Putamen (tissue), 1 donor: ENCODE measurements at regions not wholly inside any gene's neighbourhood (a gene's known extent, or its start where the extent isn't known, plus 50 kb on each side); places are given as distances from the start of the nearest gene placed in this dataset.
A peak's percentile ranks its signal among the peaks of the same experiment; 100 is the strongest.

ENCODE experiments used
- DNase-seq: peaks from one replicate; pipeline ENCODE4 v3.0.0-alpha.2; 2016; ENCODE audit warnings: low spot score

DNA sequence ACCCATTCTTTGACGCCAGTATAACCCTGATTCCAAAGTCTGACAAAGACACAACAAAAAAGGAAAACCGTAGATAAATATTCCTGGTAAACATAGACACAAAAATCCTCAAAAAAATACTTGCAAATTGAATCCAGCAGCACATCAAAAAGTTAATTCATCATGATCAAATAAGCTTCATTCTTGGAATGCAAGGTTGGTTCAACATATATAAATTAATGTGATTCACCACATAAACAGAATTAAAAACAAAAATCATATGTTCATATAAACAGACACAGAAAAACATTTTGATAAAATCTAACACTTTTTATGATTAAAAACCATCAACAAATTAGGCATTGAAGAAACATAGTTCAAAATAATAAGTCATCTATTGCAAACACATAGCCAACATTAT is 324.2 kb upstream of the TRPC7 start:
- no peak for DNase-seq

DNA sequence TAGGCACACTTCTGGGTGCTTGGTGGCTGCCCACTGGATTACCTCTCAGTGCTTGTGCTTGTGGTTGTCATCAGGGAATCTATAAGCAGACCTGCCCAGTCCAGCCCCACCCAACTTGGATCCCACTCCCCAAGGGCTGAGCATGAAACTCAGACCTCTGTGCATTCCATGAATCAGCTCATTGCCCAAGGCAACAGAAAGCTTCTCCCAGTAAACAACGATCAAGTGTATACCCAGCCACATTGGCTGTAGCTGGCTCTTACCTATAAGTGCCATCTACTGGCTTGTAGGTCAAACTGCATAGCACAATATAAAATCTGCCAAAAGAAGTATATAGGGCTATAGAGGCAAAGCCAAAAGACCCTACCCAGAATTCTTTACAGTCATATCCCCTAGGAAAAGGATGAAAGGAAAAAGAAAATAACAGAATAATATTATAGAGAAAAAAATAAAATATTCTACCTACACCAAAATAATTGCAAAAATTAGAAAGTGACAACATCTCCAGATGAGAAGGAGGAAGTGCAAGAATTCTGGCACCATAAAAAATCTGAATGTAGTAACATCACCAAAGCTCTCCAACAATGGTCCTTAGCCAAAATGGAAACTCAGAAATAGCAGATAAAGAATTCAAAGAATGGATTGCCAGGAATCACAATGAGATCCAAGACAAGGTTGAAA is 321.0 kb upstream of the TRPC7 start:
- no peak for DNase-seq

DNA sequence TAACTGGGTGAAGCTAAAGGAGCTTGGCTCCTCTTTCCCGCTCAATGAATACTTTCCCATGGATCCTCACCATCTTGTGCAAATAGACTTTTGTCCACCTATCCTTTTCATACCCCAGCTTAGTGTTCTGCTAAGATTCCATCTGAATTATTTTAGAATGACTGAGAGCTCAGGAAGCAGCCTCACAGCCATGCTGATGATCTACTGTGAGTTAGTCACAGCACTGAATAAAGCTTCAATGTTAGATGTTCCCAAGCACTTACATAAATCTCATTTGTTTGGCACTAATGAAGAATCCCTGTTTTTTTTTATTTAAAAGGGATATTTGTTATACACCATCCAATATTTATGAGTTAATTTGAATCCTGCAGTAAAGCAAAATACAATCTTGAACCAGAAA is 317.6 kb upstream of the TRPC7 start:
- no peak for DNase-seq

DNA sequence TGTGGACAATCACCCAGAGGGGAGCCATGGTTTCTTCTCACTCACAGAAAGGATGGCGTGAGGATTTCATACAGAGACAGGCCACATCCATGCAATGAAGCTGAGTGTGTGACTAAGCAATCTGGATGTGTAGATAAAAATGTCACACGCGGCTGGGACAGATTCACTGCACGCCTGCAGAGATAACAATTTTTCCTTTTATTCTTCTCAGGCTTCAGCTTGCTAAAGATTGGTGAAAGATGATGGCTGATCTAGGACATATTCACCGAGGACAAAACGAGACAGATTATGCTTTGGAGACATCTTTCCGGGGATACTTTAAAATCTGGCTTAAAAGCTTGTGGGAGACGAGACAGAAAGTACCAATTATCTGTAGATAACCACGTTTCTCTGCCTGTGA is 313.9 kb upstream of the TRPC7 start:
- DNase-seq, result no peak

DNA sequence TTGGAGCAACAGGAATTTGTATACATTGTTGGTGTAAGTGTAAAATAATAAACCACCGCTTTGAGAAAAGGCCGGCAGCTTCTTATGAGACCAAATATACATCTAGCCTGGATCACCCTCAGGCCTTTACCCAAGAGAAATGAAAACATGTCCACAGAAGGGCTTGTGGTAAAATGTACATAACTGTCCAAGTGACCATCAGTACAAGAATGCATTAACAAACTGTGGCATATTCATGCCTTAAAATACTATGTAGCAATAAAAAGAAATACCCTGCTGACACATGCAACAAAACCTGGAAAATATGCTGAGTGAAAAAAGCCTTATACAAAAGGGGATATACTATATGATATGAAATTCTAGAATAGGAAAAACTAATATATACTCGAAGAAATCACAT is 311.9 kb upstream of the TRPC7 start:
- DNase-seq, result no peak

DNA sequence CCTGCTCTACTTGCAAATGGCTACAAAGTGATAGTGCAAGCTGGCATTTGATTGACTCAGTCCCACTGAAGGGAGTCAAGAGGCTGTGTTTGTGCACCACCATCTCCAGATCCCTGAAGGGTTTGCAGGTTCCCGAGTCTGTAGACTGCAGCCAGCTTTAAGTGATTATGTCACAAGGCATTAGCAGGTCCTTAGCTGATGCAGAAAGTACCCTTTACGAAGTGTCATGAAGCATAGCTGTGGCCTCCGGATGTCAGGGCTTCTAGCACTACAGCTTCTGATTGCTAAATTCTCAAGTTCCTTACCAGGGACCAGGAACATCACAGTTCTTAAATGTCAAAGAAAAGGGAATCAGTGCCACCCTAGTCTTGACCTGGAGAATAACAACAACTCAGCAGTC is 311.3 kb upstream of the TRPC7 start:
- no peak for DNase-seq

DNA sequence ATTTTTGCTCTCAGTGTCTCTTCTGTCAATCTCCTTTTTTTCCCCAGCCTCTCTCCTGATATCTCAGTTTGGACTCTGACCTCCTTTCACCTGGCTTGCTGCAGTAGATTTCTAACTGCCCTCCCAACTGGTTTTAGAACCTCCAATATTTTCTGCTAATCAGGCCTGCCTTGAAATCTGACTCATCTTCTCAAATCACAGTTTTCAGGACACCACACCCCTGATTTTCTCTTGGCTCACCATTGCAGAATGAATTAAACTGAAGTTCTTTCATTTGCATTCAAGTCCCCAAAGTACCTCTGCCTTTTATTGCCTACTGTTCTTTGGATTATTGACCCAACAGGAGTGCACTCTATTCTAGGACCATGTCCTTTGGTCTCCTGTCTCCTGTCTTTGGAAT is 310.4 kb upstream of the TRPC7 start:
- DNase-seq, result no peak

DNA sequence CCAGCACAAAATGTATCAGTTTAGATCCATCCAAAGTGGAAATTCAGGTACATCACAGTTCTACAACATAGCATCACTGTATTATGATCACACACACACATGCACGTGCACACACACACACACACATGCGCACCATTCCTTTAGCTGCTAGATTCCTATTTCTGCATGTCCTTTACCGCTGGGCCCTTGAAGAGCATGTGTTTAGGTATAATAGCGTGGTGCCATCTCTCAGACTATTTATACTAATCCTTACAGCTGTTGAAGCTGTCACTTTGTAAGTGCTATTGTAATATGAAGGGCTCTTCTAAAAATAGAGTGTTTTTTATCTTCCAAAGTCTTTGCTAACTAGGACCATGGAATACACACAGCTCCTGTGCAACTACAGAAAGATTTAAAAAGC is 308.8 kb upstream of the TRPC7 start:
- no peak for DNase-seq

DNA sequence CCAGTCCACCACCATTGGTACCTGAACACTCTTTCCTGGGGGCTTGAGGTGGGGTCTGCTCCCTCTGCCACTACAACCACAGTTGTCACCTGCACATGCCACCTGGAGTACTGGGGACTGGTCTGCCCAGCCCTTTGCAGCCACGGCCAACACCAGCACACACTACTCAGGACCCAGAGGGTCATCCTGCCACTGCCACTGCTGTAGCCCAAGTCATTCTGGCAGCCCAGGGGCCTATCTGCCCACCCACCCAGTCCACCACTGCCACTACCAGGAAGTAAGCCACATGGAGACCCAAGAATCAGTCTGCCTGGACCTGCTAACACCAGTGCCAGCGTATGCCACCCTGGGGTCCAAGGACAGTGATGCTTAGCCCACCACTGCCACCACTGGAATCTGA is 302.4 kb upstream of the TRPC7 start:
- DNase-seq, result no peak

DNA sequence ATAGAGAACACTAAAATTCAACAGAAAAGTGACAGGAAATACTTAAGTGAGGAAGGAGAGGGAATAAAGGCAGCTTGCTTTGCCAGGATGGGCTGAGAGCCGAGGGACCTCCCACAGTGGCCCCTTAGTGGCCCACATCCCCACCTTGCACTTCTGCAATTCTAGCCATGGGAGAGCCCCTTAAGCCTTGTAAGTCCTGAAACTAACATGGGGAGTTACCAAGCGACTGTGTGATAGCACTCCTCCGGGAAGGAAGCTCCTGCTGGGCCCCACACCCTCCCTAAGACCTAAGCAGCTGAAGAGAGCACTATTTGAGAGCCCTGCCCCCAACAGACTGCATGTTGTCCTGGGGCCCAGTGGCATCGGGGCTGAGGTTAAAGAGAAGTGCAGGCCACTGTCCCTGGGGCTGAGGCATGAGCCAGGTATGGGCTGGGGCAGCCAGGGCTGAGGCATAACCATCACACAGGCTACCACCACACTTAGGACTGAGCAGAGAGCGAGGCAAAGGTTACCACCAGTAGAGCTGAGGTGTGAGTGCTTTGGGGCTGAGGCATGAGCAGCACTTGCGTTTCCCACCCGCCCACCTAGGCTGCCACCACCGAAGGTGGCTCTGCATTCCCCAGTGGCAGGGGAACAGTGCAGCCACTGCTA is 301.8 kb upstream of the TRPC7 start:
- DNase-seq, result no peak

DNA sequence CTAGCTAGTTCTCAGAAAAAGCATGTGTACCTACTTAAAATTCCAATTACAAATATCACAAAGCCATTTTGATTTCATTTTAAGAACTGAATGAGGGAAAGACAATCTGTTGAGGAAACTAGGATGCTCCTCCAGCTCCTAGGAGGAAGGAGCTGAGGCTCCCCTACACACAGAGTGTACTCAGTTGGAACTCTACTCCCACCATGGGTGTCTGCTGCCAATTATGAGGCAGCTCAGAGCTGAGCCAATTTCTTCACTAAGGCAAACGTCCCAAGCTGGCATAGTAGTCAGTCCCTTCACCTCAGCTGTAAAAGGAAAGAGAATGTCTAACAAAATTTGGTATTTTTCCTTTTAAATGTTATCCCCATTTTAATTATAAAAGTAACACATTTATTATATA is 300.0 kb upstream of the TRPC7 start:
- DNase-seq, result no peak

DNA sequence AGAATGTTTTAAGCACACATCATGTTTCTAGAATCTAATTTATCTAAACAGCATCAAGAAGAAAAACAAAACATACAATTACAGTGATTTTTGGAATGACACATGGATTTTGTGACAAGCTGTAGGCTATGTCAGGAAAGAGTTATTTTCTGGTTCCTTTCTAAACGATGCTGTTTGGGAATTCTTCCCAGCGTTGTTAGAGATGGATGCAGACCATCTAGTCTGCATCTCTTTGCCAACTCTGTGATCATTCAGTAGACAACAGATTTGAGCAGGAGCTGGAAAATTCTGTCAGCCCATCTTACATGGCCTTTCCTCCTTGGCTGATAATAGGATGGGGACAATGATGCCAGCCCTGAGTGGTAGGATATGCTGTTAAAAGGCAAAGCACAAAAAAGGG is 295.7 kb upstream of the TRPC7 start:
- DNase-seq, result no peak

DNA sequence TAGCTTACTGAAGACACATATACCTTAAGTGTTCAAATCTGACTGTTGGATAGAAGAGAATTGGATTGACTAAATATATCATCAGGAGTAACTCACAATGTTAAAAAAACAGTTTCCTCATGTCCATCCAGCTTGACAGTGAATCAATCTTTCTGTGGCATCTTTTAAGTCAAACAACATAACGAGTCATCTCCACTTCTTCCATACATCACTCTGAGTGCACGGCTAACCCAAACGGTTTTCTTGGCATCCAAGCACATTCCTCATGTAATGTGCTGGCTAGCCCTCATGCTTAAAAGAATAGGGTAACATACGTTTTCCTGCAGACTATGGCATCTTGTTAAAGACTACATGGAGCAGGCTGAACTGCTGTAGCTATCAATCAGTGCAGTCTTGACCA is 291.5 kb upstream of the TRPC7 start:
- no peak for DNase-seq

DNA sequence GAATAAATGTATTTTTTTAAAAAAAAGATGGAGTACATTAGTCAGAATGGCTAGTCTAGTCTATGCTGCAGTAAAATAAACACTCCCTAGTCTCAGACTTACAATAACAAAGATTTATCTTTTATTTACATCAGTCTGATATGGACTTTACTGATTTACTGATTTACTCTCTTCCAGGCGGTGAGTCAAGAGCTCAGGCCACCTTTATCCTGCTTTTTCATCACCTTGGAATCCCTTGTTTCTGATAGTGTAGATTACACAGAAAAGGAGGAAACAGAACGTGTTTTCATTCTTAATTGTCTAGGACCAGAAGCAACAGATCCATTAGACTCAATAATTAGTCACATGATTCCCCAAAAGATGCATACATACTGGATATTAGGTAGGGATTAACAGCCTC is 290.1 kb upstream of the TRPC7 start:
- no peak for DNase-seq

DNA sequence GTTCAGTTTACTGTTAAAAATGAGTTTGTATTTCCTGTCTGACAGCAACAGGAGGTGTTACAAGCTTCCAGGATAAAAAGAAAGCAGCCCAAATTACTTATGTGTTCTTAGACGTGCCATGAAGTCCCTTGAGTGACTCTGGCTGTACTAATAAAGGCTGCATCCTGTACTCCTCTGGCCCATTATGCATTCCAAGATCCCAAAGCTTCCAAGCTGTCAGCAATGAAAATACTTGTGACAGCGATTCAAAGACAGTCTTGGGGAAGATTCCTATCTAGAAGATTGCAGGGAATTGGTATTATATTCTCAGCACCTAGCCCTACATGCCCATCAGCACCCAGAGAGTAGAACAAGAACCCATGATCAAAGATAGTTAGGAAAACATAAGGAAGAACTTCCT is 281.6 kb upstream of the TRPC7 start:
- DNase-seq, result no peak

DNA sequence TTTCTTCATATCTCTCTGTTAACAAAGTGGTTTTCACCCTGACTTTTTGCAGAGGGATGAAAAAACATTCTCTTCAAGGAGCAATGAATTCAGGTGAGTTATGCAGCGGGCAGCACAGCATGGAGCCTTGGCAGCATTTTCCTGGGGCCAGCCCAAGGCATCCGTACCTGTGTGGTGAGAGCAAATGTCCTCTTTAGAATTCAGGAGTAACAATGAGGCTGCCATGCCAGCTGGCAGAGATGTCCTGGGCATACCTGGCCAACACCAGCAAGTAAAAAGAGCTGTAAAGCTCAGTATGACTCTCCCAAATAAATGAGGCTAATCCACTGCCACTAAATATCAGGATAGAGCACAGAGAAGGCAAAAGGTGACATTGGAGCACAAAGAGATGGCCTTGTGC is 277.6 kb upstream of the TRPC7 start:
- no peak for DNase-seq

DNA sequence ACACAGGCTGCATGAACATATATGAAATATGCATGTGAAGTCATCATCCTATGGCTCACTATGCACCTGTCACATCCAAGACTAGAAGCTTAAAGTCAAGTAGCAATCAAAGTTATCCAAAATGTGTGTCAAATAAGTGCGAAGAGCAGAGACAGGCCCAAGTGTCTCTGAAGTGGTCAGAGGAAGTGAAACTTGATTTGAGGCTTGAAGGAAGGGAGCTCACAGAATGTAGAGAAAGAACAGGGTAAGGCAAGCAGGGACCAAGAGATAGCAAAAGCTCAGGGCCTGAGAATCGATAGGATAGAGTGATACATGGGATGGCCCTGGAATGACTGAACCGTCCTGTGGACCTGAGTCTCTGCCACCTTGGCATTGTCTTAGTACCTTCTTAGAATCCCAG is 274.3 kb upstream of the TRPC7 start:
- DNase-seq, result no peak

DNA sequence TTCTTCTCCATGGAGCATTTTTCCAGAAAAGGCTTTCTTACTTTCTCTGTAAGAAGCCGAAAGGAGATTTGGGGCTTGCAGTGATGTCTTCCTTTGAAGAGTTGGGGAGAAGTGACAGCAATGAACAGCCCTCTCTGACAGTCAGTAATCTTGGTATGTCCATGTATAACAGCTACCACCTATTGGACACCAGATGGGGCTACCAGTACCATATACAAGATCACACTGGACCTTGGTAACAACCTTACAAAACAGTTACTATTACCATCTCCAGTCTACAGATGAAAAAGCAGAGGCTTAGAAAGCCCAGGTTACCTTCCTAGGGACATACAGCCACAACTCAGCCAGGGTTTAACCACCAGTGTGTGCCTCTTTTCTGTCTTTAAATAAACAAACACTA is 272.7 kb upstream of the TRPC7 start:
- no peak for DNase-seq

DNA sequence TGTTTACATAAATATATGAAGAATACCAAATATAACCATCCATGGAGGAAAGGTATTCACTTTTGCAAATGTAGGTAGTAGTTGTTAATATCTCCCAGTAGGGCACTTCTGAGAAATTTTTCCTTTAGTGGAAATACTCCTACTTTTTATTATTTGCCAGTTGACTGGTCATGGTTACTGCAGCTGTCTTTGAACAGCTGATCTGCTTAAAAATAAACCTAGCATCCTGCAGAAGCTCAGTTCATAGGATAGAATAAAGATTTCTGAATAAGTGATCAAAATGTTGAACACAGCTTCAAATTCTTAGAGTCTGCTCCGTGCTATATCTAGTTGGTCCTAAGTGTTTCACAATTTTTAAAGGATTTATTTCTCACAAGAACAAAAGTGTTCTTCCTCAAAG is 270.7 kb upstream of the TRPC7 start:
- no peak for DNase-seq

DNA sequence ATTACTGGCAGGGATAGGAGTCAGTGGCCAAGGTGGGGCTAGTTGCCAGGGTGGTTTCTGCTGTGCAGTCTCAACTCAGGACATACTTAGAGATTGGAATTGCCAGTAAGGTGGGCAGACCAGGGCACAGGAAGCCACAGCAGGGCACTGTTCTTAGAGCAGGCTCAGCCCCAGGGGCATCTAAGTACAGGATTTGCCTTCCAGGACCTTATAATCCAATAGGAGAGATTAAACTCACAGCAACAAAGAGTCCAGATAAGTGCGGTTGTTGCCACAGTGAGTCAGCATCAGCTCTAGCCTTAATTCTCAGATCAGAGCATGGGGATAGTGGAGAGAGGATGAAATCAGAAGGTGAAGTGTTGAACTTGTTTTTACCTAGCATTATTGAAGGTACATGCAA is 265.8 kb upstream of the TRPC7 start:
- no peak for DNase-seq

DNA sequence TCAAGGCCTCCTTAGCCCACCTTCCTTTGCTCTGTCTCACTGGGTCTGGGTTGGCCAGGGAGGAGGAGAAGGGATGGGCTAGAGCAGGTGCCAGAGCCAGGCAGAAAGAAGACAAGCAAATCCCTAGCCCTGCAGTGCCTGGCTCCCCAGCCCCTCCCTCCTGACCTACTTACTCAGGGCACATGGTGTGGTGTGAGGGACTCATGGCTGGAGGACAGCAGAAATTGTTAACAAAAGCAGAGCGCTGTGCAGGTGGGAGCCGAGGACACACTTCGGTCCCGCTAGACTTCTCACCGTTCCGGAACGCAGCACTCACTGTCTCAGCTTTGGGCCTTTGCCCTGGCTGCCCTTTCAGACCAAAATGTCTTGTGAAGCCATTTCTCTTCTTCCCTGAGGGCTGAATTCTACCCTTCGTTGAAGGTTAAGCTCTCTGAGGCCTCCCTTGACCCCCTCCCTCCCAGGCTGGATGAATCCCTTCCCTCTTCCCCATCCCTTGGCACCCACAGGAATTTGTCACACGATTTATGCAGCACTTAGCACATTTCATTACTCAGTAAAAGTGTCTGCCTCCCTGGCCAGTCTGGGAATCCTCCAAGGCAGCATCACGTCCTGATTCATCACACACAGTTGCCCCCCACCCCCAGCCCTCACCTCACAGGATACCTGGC is 263.9 kb upstream of the TRPC7 start:
- DNase-seq, result peak; percentile 8

DNA sequence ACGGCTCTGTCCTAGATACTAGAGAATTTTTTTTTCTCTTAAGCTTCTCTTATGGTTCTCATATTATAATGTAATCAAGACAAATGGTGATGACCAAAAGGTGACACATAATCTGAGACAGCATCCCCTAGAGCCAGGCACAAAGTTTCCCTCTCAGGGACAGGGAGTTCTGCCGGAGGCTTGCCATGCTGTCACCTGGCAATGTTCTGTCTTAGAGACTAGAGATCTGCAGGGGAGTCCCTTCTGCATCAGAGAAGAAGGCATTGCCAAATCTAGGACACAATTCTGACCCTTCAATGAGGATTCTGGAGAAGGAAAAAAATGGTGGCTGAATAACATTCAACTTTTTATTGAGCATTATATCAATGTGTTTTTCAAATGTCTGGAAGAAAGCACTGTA is 261.2 kb upstream of the TRPC7 start:
- DNase-seq, result no peak

DNA sequence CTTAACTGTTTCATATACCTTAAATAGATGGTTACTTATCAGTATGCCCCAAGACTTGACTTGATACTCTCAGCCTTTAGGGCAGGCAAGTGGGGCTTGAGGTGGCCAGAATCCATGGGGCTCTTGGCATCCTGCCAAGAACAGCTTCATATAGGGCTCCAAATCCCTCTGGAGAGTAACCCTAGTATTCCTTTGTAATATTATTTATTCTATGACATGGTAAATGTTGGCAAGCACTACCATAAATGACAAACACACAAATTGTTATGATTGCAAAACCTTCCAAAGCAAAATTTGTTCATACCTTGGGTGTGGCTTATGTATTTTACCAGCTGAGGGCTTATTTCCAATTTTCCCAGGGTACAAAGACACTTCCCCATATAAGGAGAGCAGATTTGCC is 257.4 kb upstream of the TRPC7 start:
- DNase-seq, result no peak

DNA sequence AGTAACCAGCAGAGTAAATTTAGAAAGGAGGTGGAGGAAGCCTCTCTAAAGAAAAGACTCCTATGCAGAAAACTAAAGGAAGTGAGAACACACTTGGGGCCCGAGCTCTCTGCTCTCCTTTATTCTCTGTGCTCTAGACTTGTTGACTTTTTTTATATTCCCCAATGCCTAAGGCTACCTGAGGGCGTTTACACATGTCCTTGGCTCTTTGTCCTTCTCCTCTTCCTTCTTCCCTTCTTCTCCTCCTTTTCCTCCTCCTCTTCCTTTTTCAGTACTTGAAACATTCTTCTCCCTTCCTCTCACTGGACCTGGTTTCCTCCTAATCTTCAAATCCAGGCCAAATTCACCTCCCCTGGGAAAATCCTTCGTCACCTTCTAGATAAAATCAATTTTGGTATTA is 256.4 kb upstream of the TRPC7 start:
- DNase-seq, result no peak
